PFSK-1 (cell line): ENCODE measurements at regions not wholly inside any gene's neighbourhood (a gene's known extent, or its start where the extent isn't known, plus 50 kb on each side); places are given as distances from the start of the nearest gene placed in this dataset.

Experiments
- FOXP2 ChIP-seq: optimal IDR thresholded peaks from 2 replicates; pipeline ENCODE3; 2011; ENCODE audit warnings: borderline replicate concordance, control low read depth, inconsistent platforms; ENCODE audit not compliant: insufficient read depth; ENCODE audit errors: extremely low read length, extremely low read depth
- POLR2AphosphoS5 ChIP-seq: IDR thresholded peaks from 2 replicates; pipeline ENCODE4 v1.6.1; 2012; ENCODE audit warnings: low read depth, mild to moderate bottlenecking, control low read depth, low read length, moderate library complexity
- SIN3A ChIP-seq: IDR thresholded peaks from 2 replicates; pipeline ENCODE4 v1.6.1; 2012; ENCODE audit warnings: mild to moderate bottlenecking, low read length, moderate library complexity, borderline replicate concordance; ENCODE audit not compliant: insufficient read depth
- TAF1 ChIP-seq: IDR thresholded peaks from 2 replicates; pipeline ENCODE4 v1.6.1; 2012; ENCODE audit warnings: low read length, control low read depth, borderline replicate concordance; ENCODE audit not compliant: insufficient read depth
- TF ChIP-seq, protein P1 (sequence below), 2 experiments: IDR thresholded peaks; 2 replicates each; pipeline versions ENCODE4 v1.6.1 to v1.8.0; 2011 to 2012; ENCODE audit warnings: low read depth in 2 of 2, low read length in 2 of 2, control low read depth in 1 of 2, inconsistent platforms in 1 of 2, mild to moderate bottlenecking in 1 of 2, moderate library complexity in 1 of 2; ENCODE audit not compliant: insufficient read depth in 1 of 2

DNA sequence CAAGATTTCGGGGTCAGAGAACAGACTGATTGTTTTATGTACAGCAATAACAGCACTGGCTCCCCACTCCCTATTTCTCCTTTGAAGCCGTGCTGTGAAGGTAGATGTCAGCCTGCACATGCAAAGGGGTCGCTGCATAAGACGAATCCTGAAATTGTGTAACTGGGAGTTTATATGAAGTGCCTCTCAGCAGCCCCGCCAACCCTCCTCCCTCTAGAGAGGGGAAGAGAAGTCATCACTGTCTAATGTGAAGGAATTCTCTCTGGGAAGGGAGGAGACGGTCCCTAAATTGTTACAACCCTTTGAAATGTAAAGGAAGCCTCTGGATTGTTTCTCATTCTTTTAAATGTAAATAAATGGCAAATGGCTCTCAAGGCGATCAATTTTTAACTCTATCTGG lies 545.3 kb downstream of the PLA2G4A start:
- TF ChIP-seq FOXP2 (no peak), POLR2AphosphoS5 (no peak), SIN3A (no peak), TAF1 (no peak)

DNA sequence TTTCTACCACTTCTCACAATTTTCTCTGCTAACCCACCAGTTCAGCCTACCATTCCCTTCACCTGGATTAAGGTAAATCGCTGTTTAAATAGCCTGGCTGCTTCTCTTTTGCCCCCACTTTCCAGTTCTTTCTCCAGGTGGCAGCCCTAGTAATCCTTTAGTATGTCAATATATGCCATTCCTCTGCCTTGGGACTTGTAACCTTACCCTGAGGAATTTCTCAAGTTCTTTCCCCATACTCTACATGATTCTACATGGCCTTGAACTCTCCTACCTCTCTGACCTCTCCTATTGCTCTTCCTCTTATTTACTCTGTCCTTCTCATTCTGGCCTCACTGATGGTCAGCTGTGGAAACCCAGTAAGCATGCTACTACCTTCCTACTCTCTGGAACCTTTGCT lies 546.0 kb downstream of the PLA2G4A start:
- TF ChIP-seq SIN3A (no peak), FOXP2 (no peak), POLR2AphosphoS5 (no peak)

DNA sequence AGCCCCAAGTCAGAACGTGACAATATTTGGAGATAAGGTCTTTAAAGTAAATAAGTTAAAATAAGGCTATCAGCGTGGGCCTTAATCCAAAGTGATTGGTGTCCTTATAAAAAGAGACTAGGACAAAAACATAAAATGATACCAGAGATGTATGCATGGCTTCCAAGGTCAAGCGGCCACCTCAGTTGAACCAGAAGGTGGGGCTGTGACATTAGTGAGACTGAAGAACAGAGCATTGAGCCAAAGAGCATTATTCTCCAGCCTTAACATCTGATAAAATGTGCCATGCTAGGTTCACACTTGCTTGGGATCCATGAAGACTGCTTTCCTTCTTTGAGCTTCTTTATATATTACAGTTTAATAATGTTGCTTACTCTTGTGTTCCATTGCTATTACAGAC lies 554.6 kb downstream of the PLA2G4A start:
- no peak for TF ChIP-seq POLR2AphosphoS5
- TF ChIP-seq, protein P1, sequence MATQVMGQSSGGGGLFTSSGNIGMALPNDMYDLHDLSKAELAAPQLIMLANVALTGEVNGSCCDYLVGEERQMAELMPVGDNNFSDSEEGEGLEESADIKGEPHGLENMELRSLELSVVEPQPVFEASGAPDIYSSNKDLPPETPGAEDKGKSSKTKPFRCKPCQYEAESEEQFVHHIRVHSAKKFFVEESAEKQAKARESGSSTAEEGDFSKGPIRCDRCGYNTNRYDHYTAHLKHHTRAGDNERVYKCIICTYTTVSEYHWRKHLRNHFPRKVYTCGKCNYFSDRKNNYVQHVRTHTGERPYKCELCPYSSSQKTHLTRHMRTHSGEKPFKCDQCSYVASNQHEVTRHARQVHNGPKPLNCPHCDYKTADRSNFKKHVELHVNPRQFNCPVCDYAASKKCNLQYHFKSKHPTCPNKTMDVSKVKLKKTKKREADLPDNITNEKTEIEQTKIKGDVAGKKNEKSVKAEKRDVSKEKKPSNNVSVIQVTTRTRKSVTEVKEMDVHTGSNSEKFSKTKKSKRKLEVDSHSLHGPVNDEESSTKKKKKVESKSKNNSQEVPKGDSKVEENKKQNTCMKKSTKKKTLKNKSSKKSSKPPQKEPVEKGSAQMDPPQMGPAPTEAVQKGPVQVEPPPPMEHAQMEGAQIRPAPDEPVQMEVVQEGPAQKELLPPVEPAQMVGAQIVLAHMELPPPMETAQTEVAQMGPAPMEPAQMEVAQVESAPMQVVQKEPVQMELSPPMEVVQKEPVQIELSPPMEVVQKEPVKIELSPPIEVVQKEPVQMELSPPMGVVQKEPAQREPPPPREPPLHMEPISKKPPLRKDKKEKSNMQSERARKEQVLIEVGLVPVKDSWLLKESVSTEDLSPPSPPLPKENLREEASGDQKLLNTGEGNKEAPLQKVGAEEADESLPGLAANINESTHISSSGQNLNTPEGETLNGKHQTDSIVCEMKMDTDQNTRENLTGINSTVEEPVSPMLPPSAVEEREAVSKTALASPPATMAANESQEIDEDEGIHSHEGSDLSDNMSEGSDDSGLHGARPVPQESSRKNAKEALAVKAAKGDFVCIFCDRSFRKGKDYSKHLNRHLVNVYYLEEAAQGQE (IDR thresholded peaks at IDR 0.05; ENCODE audit: insufficient read depth in 1 of 2, low read depth in 2 of 2, low read length in 2 of 2), result no peak
- TF ChIP-seq TAF1, result no peak
- no peak for TF ChIP-seq FOXP2
- no peak for TF ChIP-seq SIN3A

DNA sequence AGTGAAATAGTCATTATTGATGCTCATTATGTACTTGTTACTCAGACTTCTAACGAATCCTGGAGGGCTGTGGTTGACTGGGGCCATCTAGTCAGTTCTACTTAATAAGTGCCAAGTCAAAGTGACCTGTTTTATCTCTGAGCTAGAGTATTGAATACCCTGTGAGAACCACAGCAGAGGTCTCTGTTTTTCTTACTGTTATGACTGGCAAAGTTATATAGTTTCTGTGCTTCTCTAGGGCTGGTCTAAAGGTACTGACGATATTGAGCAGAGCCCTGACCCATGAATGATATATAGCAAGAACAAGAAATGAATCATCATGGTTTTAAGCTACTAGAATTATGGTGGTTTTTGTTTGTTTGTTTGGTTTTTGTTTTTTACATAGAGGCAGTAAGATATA lies 555.8 kb downstream of the PLA2G4A start:
- no peak for TF ChIP-seq SIN3A
- no peak for TF ChIP-seq FOXP2
- TF ChIP-seq POLR2AphosphoS5, result no peak
- TF ChIP-seq, protein P1 (IDR thresholded peaks at IDR 0.05; ENCODE audit: insufficient read depth in 1 of 2, low read depth in 2 of 2, low read length in 2 of 2), result no peak

DNA sequence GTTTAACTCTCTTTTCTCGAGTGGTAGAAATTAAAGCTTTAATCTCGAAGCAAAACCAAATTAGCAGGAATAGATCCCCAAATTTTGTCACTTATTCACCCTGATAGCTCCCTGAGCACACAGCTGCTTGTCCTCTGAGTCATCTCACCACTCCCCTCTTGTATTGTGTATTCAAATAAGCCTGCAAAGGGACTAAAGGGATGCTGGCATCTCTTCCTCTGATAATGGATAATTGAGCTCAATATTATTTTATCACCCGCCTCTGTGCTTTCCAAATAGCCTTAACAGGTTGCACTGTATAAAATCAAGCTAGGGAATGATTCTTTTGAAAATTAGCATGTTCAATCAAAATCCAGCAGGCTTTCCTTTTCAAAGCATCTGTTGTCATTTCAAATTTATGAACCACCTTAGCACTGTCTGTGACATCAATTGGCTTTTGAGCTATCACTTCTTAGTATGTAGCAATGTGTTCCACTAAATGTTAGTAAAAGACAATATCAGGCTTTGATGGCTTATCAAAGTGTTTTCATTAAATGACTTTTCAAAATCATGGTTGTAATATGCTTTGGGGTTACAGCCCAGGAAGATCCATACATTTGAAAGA lies 561.6 kb downstream of the PLA2G4A start:
- TF ChIP-seq POLR2AphosphoS5 (no peak), TAF1 (no peak), FOXP2 (no peak), SIN3A (no peak)
- TF ChIP-seq, protein P1 (IDR thresholded peaks at IDR 0.05; ENCODE audit: insufficient read depth in 1 of 2, low read depth in 2 of 2, low read length in 2 of 2), result no peak

DNA sequence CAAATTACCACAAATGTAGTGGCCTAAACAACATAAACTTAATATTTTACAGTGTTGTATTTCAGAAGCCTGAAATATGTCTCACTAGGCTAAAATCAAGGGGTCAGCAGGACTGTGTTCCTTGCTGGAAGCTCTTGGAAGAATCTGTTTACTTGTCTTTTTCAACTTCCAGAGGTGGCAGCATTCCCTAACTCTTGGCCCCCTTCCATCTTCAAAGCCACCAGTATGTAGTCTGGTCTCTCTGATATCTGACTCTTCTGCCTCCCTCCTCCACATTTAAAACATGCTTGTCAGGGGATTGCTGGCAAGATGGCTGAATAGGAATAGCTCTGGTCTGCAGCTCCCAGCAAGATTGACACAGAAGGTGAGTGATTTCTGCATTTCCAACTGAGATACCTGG lies 567.5 kb downstream of the PLA2G4A start:
- TF ChIP-seq TAF1 (no peak), FOXP2 (no peak), SIN3A (no peak), POLR2AphosphoS5 (no peak)
- TF ChIP-seq, protein P1 (IDR thresholded peaks at IDR 0.05; ENCODE audit: insufficient read depth in 1 of 2, low read depth in 2 of 2, low read length in 2 of 2), result no peak
